ENCODE measurements at regions not wholly inside any gene's neighbourhood (a gene's known extent, or its start where the extent isn't known, plus 50 kb on each side); places are given as distances from the start of the nearest gene placed in this dataset.

GRCh38 chr10:27440478-27440877, 63.6 kb upstream of the RAB18 start:
- H3K27ac ChIP-seq, result peak overlapping the region; percentile 39

GRCh38 chr10:27440021-27440420, 64.1 kb upstream of the RAB18 start:
- peak overlapping the region; percentile 39; the same call in 1 of the 2 replicates for H3K27ac ChIP-seq
- no peak for TF ChIP-seq CTCF (conservative IDR thresholded peaks at IDR 0.05)

More at GRCh38 chr10:27440478-27440877, 63.6 kb upstream of the RAB18 start:
- TF ChIP-seq CTCF (conservative IDR thresholded peaks at IDR 0.05), result no peak

GRCh38 chr10:27439101-27439500, 65.0 kb upstream of the RAB18 start:
- TF ChIP-seq CTCF (conservative IDR thresholded peaks at IDR 0.05), result no peak
- no peak overlapping the region for H3K27ac ChIP-seq

- H3K27ac ChIP-seq, result no peak overlapping the region
- no peak for TF ChIP-seq CTCF (conservative IDR thresholded peaks at IDR 0.05)
Measured at GRCh38 chr10:27437775-27438174, 66.3 kb upstream of the RAB18 start.

GRCh38 chr10:27436710-27437109, 67.4 kb upstream of the RAB18 start:
- no peak overlapping the region for H3K27ac ChIP-seq
- TF ChIP-seq CTCF (conservative IDR thresholded peaks at IDR 0.05), result no peak

GRCh38 chr10:27433976-27434375, 70.1 kb upstream of the RAB18 start:
- H3K27ac ChIP-seq, result no peak overlapping the region
- TF ChIP-seq CTCF (conservative IDR thresholded peaks at IDR 0.05), result no peak

- TF ChIP-seq CTCF (conservative IDR thresholded peaks at IDR 0.05), result no peak
- H3K27ac ChIP-seq, result no peak overlapping the region
Measured at GRCh38 chr10:27426948-27427467, 77.1 kb upstream of the RAB18 start.

Measured in VCaP (cell line).